ENCODE measurements at regions not wholly inside any gene's neighbourhood (a gene's known extent, or its start where the extent isn't known, plus 50 kb on each side); places are given as distances from the start of the nearest gene placed in this dataset.
A peak's percentile ranks its signal among the peaks of the same experiment; 100 is the strongest.
"Not testable (repeated sequence)": the region's sequence is repeated elsewhere in the genome, so short reads cannot be mapped to it uniquely, and the experiment has no call there.

DNA sequence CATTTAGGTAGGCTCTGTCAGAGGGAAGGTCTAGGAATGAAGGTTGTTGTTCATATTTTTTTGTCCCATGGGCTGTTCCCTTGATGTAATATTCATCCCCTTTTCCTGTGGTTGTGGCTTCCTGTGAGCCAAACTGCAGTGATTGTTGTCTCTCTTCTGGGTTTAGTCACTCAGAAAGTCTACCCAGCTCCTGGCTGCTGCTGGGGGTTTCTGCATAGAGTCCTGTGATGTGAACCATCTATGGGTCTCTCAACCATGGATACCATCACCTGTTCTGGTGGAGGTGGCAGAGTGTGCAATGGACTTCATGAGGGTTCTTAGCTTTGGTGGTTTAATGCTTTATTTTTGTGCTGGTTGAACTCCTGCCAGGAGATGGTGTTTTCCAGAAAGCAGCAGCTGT lies 122.8 kb downstream of the ZC4H2 start:
- H3K27ac ChIP-seq (ENCODE audit: low read length): no peak overlapping the region
- no peak overlapping the region for H3K4me3 ChIP-seq (ENCODE audit: low read length)
- H3K27me3 ChIP-seq (ENCODE audit: control insufficient read depth, insufficient read depth, low read length): no peaks in the 10 kb centered on the region
- no peak for DNase-seq (ENCODE audit: low read depth, low spot score)
- H3K4me1 ChIP-seq (ENCODE audit: control insufficient read depth, insufficient read depth, low read length): no peaks in the 10 kb centered on the region
- H3K36me3 ChIP-seq (ENCODE audit: control insufficient read depth, insufficient read depth, low read length): no peaks in the 10 kb centered on the region
- no peaks in the 10 kb centered on the region for H3K9me3 ChIP-seq (ENCODE audit: control insufficient read depth, insufficient read depth, low read length)

DNA sequence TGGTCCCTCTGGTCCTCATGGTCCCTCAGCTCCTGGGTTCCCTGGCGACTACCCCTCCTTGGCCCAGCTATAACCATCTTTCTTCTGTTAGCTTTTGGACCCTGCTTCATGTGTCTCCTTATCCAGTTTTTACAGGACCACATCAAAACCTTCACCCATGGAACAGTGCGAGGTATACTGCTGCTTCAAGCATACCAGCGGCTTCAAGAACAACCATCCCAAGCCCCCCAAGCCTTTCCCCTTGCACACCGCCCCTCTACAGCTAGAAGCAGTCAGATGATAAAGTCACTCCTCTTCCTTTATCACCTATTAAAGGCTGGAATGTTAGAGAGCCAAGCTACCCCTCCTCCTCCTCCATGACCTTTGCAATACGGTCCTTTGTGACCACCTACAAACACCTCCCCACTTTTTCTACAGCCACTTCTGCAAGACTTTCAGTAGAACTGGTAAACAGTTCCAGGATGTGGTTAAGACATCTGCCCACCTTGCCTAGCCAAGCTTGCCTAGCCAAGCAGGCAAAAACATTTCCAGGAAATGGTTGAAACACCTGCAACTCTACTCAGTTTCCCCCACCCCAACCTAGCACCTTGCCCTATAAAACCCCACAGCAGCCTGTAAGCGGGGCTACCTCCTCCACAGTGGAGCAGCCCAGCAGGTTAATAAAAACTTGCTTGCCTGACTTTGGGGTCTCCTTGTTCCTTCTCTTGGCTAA lies 125.7 kb downstream of the ZC4H2 start:
- Histone ChIP-seq H3K36me3 (ENCODE audit: control insufficient read depth, insufficient read depth, low read length) (no peaks in the 10 kb centered on the region), H3K27me3 (ENCODE audit: control insufficient read depth, insufficient read depth, low read length) (no peaks in the 10 kb centered on the region), H3K27ac (ENCODE audit: low read length) (no peak overlapping the region), H3K9me3 (ENCODE audit: control insufficient read depth, insufficient read depth, low read length) (no peaks in the 10 kb centered on the region), H3K4me3 (ENCODE audit: low read length) (no peak overlapping the region), H3K4me1 (ENCODE audit: control insufficient read depth, insufficient read depth, low read length) (no peaks in the 10 kb centered on the region)
- DNase-seq (ENCODE audit: low read depth, low spot score): no peak
- no CpG with 5 or more reads among the region's 6 CpGs for WGBS (ENCODE audit: insufficient coverage, insufficient read length)

DNA sequence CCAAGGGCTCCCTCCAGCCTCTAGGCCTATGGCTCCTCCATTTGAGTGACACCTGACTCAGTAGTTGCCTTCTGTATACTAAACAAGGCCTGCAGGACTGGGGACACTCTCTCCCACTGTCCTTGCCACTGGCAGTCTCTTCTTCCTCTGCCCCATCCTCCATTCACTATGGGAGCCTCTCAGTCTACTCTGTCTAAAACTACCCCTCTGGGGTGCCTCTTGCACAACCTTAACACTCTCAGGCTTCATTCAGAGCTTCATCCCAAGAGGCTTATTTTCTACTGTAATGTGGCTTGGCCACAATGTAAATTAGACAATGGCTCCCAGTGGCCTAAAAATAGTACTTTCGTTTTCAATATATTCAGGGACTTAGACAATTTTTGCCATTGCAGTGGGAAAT lies 133.0 kb downstream of the ZC4H2 start:
- Histone ChIP-seq H3K9me3 (ENCODE audit: control insufficient read depth, insufficient read depth, low read length) (no peaks in the 10 kb centered on the region), H3K27me3 (ENCODE audit: control insufficient read depth, insufficient read depth, low read length) (no peaks in the 10 kb centered on the region), H3K4me1 (ENCODE audit: control insufficient read depth, insufficient read depth, low read length) (no peaks in the 10 kb centered on the region), H3K4me3 (ENCODE audit: low read length) (no peak overlapping the region), H3K27ac (ENCODE audit: low read length) (no peak overlapping the region), H3K36me3 (ENCODE audit: control insufficient read depth, insufficient read depth, low read length) (no peaks in the 10 kb centered on the region)
- WGBS (ENCODE audit: insufficient coverage, insufficient read length): no CpG with 5 or more reads among the region's 1 CpG
- DNase-seq (ENCODE audit: low read depth, low spot score): no peak

DNA sequence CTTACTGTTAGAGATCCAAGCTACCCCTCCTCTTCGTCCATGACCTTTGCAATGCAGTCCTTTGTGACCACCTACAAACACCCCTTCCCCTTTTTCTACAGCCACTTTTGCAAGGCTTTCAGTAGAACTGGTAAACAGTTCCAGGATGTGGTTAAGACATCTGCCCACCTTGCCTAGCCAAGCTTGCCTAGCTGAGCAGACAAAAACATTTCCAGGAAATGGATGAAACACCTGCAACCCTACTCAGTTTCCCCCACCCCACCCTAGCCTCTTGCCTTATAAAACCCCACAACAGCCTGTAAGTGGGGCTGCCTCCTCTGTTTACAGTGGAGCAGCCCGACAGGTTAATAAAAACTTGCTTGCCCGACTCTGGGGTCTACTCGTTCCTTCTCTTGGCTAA lies 133.8 kb downstream of the ZC4H2 start:
- H3K4me1 ChIP-seq (ENCODE audit: control insufficient read depth, insufficient read depth, low read length): no peaks in the 10 kb centered on the region
- no peaks in the 10 kb centered on the region for H3K9me3 ChIP-seq (ENCODE audit: control insufficient read depth, insufficient read depth, low read length)
- WGBS (ENCODE audit: insufficient coverage, insufficient read length): no CpG with 5 or more reads among the region's 4 CpGs
- H3K4me3 ChIP-seq (ENCODE audit: low read length): no peak overlapping the region
- H3K27me3 ChIP-seq (ENCODE audit: control insufficient read depth, insufficient read depth, low read length): no peaks in the 10 kb centered on the region
- H3K36me3 ChIP-seq (ENCODE audit: control insufficient read depth, insufficient read depth, low read length): no peaks in the 10 kb centered on the region
- H3K27ac ChIP-seq (ENCODE audit: low read length): no peak overlapping the region
- no peak for DNase-seq (ENCODE audit: low read depth, low spot score)

DNA sequence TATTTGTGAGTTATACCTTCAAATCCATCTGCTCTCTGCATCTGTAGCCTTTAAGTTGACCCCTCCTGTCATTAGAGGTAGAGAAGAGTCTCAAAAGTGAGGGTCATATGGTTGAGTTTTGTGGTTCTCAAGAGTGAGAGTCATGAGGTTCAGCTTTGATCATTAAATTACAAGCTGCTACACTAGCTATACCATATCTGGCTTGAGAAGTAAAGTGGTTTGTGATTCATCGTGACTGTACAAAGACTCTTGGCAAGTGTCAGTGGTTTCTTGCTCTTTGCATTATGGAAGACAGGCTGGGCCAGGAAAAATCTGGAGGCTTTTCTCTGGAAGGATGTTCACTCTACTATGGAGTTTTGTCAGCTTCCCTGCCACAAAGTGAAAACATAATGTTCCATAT lies 170.6 kb downstream of the ZC4H2 start:
- no peak overlapping the region for H3K4me3 ChIP-seq (ENCODE audit: low read length)
- H3K27ac ChIP-seq (ENCODE audit: low read length): no peak overlapping the region
- H3K36me3 ChIP-seq (ENCODE audit: control insufficient read depth, insufficient read depth, low read length): no peaks in the 10 kb centered on the region
- DNase-seq (ENCODE audit: low read depth, low spot score): no peak
- no peaks in the 10 kb centered on the region for H3K27me3 ChIP-seq (ENCODE audit: control insufficient read depth, insufficient read depth, low read length)
- no peaks in the 10 kb centered on the region for H3K9me3 ChIP-seq (ENCODE audit: control insufficient read depth, insufficient read depth, low read length)
- no peaks in the 10 kb centered on the region for H3K4me1 ChIP-seq (ENCODE audit: control insufficient read depth, insufficient read depth, low read length)
- no CpG with 5 or more reads among the region's 1 CpG for WGBS (ENCODE audit: insufficient coverage, insufficient read length)

DNA sequence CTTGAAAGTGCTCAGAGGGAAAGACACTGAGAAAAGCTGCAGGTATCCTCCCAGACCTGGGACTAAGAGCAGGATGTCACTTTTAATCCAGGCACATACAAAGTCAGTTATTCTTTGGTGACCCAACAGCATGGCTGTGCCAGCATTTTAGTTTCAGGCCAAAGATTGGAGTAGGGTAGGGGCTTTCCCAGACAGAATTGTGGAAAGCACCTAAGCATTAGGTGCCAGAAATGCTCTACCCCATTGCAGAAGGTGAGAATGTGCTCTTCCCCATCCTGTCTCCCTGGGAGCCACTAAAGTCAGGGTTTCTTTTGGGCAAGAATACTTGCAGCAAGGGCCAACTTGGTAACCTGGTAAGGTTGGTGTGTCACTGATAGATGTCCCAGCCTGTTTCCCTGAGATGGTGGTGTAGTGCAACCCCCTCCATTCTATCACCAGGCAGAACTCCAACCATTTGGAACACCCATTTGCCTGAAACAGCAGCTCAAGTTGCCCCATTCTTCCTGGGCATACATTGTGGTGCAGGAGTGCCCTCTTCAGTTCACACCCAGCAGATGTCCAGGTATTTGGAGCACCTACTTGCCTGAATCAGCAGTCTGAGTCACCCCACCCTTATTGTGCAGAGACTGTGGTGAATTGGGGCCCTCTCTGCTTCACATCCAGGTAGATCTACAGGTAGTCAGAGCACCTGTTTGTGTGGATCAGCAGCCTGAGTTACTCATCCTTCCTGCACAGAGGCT lies 183.5 kb downstream of the ZC4H2 start:
- no peaks in the 10 kb centered on the region for H3K9me3 ChIP-seq (ENCODE audit: control insufficient read depth, insufficient read depth, low read length)
- H3K27me3 ChIP-seq (ENCODE audit: control insufficient read depth, insufficient read depth, low read length): no peaks in the 10 kb centered on the region
- no peaks in the 10 kb centered on the region for H3K4me1 ChIP-seq (ENCODE audit: control insufficient read depth, insufficient read depth, low read length)
- no peak overlapping the region for H3K4me3 ChIP-seq (ENCODE audit: low read length)
- DNase-seq (ENCODE audit: low read depth, low spot score): peak; percentile 2
- no peaks in the 10 kb centered on the region for H3K36me3 ChIP-seq (ENCODE audit: control insufficient read depth, insufficient read depth, low read length)
- no peak overlapping the region for H3K27ac ChIP-seq (ENCODE audit: low read length)

DNA sequence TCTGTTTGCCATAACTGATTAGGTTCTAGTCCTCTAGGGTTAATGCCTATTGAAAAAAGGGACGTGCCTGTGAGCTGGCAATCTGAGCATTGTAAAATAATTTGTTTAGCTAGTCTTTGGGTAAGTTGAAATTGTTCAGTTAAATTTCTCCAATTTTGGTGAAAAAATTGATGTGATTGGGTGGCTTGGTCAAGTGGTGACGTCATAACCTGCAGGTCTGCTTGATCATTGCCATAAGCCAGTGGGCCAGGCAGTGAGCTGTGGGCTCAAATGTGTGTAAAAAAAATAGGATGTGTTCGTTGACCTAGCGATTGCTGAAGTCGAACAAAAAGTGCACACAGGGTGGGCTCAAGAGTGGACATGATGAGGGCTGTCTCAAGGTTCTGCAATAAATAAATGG lies 193.3 kb downstream of the ZC4H2 start:
- no peaks in the 10 kb centered on the region for H3K27me3 ChIP-seq (ENCODE audit: control insufficient read depth, insufficient read depth, low read length)
- WGBS (ENCODE audit: insufficient coverage, insufficient read length): no CpG with 5 or more reads among the region's 5 CpGs

DNA sequence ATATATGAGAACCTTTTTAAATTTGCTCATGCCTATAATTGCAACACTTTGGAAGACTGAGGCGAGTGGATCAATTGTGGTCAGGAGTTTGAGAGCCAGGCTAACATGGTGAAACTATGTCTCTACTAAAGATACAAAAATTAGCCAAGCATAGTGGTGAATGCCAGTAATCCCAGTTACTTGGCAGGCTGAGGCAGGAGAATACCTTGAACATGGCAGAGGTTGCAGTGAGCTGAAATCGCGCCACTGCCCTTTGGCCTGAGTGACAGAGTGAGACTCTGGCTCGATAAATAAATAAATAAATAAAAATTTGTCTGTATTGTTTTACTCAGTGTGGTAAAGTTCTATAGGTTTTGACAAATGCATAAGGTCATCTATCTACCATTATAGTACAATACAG lies 218.2 kb downstream of the ZC4H2 start:
- Histone ChIP-seq H3K4me1 (ENCODE audit: control insufficient read depth, insufficient read depth, low read length) (no peaks in the 10 kb centered on the region), H3K36me3 (ENCODE audit: control insufficient read depth, insufficient read depth, low read length) (no peaks in the 10 kb centered on the region), H3K4me3 (ENCODE audit: low read length) (no peak overlapping the region), H3K27ac (ENCODE audit: low read length) (no peak overlapping the region), H3K27me3 (ENCODE audit: control insufficient read depth, insufficient read depth, low read length) (no peaks in the 10 kb centered on the region), H3K9me3 (ENCODE audit: control insufficient read depth, insufficient read depth, low read length) (no peaks in the 10 kb centered on the region)
- DNase-seq (ENCODE audit: low read depth, low spot score): no peak
- no CpG with 5 or more reads among the region's 4 CpGs for WGBS (ENCODE audit: insufficient coverage, insufficient read length)

More for the DNA sequence above, 193.3 kb downstream of the ZC4H2 start:
- Histone ChIP-seq H3K9me3 (ENCODE audit: control insufficient read depth, insufficient read depth, low read length) (no peaks in the 10 kb centered on the region), H3K27ac (ENCODE audit: low read length) (no peak overlapping the region), H3K4me3 (ENCODE audit: low read length) (no peak overlapping the region), H3K4me1 (ENCODE audit: control insufficient read depth, insufficient read depth, low read length) (no peaks in the 10 kb centered on the region), H3K36me3 (ENCODE audit: control insufficient read depth, insufficient read depth, low read length) (no peaks in the 10 kb centered on the region)
- DNase-seq (ENCODE audit: low read depth, low spot score): no peak

DNA sequence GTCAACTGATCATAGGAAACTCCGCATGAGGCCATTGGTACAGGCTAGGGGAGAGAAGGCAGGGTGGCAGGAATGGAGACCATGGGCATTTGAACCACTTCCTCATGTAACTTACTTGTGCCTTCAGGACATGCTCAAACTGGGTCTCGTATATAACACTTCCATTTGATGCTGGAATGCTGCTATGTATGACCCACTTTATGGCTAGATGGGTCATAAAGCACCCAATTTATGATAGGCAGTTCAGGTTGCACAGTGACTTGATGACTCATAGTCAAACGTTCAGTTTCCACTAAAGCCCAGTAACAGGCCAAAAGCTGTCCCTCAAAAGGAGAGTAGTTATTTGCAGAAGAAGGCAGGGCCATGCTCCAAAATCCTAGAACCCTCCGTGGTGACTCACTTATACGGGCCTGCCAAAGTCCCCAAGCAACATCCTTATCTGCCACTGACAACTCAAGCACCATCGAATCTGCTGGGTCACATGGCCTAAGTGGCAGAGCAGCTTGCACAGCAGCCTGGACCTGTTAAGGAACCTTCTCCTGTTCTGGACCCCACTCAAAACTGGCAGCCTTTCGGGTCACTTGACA lies 236.4 kb downstream of the ZC4H2 start:
- Histone ChIP-seq H3K4me1 (ENCODE audit: control insufficient read depth, insufficient read depth, low read length) (no peaks in the 10 kb centered on the region), H3K27ac (ENCODE audit: low read length) (no peak overlapping the region), H3K27me3 (ENCODE audit: control insufficient read depth, insufficient read depth, low read length) (no peaks in the 10 kb centered on the region), H3K9me3 (ENCODE audit: control insufficient read depth, insufficient read depth, low read length) (no peaks in the 10 kb centered on the region), H3K4me3 (ENCODE audit: low read length) (no peak overlapping the region), H3K36me3 (ENCODE audit: control insufficient read depth, insufficient read depth, low read length) (no peaks in the 10 kb centered on the region)
- WGBS (ENCODE audit: insufficient coverage, insufficient read length): no CpG with 5 or more reads among the region's 7 CpGs
- DNase-seq (ENCODE audit: low read depth, low spot score): no peak

DNA sequence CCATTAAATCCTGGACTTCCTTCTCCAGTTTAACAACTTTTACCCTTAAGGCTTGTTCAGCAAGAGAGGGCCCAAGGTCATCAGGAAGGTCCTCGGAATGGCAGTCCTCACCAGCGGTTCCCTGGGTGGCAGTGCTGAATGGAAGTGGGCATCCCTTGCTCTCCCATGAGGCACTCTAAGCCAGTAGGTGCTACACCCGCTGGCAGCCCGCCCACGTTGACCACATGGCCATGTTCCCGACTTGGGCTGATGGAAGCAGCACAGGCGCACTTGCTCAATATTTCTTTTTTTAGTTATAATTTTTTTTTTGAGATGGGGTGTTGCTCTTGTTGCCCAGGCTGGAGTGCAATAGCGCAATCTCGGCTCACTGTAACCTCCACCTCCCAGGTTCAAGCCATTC lies 277.9 kb downstream of the ZC4H2 start:
- no CpG with 5 or more reads among the region's 9 CpGs for WGBS (ENCODE audit: insufficient coverage, insufficient read length)
- no peaks in the 10 kb centered on the region for H3K9me3 ChIP-seq (ENCODE audit: control insufficient read depth, insufficient read depth, low read length)
- no peaks in the 10 kb centered on the region for H3K27me3 ChIP-seq (ENCODE audit: control insufficient read depth, insufficient read depth, low read length)
- DNase-seq (ENCODE audit: low read depth, low spot score): no peak
- H3K4me1 ChIP-seq (ENCODE audit: control insufficient read depth, insufficient read depth, low read length): no peaks in the 10 kb centered on the region
- no peaks in the 10 kb centered on the region for H3K36me3 ChIP-seq (ENCODE audit: control insufficient read depth, insufficient read depth, low read length)
- no peak overlapping the region for H3K4me3 ChIP-seq (ENCODE audit: low read length)
- H3K27ac ChIP-seq (ENCODE audit: low read length): no peak overlapping the region

DNA sequence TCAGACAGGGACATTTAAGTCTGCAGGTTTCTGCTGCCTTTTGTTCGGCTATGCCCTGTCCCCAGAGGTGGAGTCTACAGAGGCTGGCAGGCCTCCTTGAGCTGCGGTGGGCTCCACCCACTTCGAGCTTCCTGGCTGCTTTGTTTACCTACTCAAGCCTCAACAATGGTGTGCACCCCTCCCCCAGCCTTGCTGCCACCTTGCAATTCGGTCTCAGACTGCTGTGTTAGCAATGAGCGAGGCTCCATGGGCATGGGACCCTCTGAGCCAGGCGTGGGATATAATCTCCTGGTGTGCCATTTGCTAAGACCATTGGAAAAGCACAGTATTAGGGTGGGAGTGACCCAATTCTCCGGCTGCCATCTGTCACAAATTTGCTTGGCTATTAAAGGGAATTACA lies 280.9 kb downstream of the ZC4H2 start:
- WGBS (ENCODE audit: insufficient coverage, insufficient read length): no CpG with 5 or more reads among the region's 7 CpGs
- not testable (repeated sequence) for H3K4me1 ChIP-seq (ENCODE audit: control insufficient read depth, insufficient read depth, low read length); H3K9me3 ChIP-seq (ENCODE audit: control insufficient read depth, insufficient read depth, low read length); H3K4me3 ChIP-seq (ENCODE audit: low read length); DNase-seq (ENCODE audit: low read depth, low spot score); H3K36me3 ChIP-seq (ENCODE audit: control insufficient read depth, insufficient read depth, low read length); H3K27me3 ChIP-seq (ENCODE audit: control insufficient read depth, insufficient read depth, low read length); H3K27ac ChIP-seq (ENCODE audit: low read length)

All from iPS DF 6.9 (cell line).